ENCODE measurements at regions not wholly inside any gene's neighbourhood (a gene's known extent, or its start where the extent isn't known, plus 50 kb on each side); places are given as distances from the start of the nearest gene placed in this dataset.

GRCh38 chr18:49667462-49667861 lies 105.6 kb downstream of the LIPG start:
- TF ChIP-seq CTCF (IDR thresholded peaks at IDR 0.05) (no peak), FOXM1 (IDR thresholded peaks at IDR 0.05; ENCODE audit: low read depth) (no peak)
